MCF 10A (cell line): ENCODE measurements at regions not wholly inside any gene's neighbourhood (a gene's known extent, or its start where the extent isn't known, plus 50 kb on each side); places are given as distances from the start of the nearest gene placed in this dataset.
"Not testable (repeated sequence)": the region's sequence is repeated elsewhere in the genome, so short reads cannot be mapped to it uniquely, and the experiment has no call there.

Source experiments
- BruUV-seq: library from RNA; stranded (reverse); fragments of 400-500 nt; replicated peaks from 2 replicates; lab custom pipeline; 2021; lab: Mats Ljungman, UMichigan
- CTCF ChIA-PET: fragments of 300-600 bp; sonication (Branson Sonifier 250); formaldehyde crosslinking; extraction: SDS; loops from one replicate; lab custom pipeline; 2021; ENCODE audit warnings: antibody characterized with exemption, inconsistent platforms; lab: Yijun Ruan, JAX
- POLR2A ChIA-PET: fragments of 300-600, 350-650 bp; sonication (Branson Sonifier 250); formaldehyde crosslinking; extraction: SDS; loops from one replicate; lab custom pipeline; 2020; ENCODE audit warnings: antibody characterized with exemption, inconsistent platforms; lab: Yijun Ruan, JAX
- DNase-seq: peaks from one replicate; pipeline ENCODE4 v3.0.0-alpha.2; 2018; ENCODE audit not compliant: unreplicated experiment
- H3K27ac Mint-ChIP-seq: one replicate; pipeline ENCODE4 v1.8.0; 2022; ENCODE audit warnings: mild to moderate bottlenecking, low read depth, mixed read lengths; ENCODE audit not compliant: unreplicated experiment
- H3K27me3 Mint-ChIP-seq: one replicate; pipeline ENCODE4 v1.8.0; 2022; ENCODE audit warnings: mixed read lengths; ENCODE audit not compliant: insufficient read depth, unreplicated experiment
- H3K36me3 Mint-ChIP-seq: one replicate; pipeline ENCODE4 v1.8.0; 2022; ENCODE audit warnings: mild to moderate bottlenecking, moderate library complexity, mixed read lengths; ENCODE audit not compliant: insufficient read depth, unreplicated experiment
- H3K4me1 Mint-ChIP-seq: one replicate; pipeline ENCODE4 v1.8.0; 2022; ENCODE audit warnings: mixed read lengths; ENCODE audit not compliant: insufficient read depth, unreplicated experiment
- H3K4me3 Mint-ChIP-seq: one replicate; pipeline ENCODE4 v1.8.0; 2022; ENCODE audit warnings: mild to moderate bottlenecking, moderate library complexity, mixed read lengths; ENCODE audit not compliant: unreplicated experiment
- H3K9me3 Mint-ChIP-seq: one replicate; pipeline ENCODE4 v1.8.0; 2022; ENCODE audit warnings: mixed read lengths; ENCODE audit not compliant: unreplicated experiment
- intact Hi-C: fragments of 100-400 bp; cut with micrococcal nuclease; formaldehyde crosslinking; loops from 2 replicates; pipeline ENCODE4 v1.14.1; 2022
- TF ChIP-seq, protein P1 (sequence below): fragments of 200-600 bp; IDR thresholded peaks from one replicate; pipeline ENCODE4 v1.8.0; 2022; ENCODE audit warnings: antibody characterized with exemption, mild to moderate bottlenecking; ENCODE audit not compliant: unreplicated experiment

DNA sequence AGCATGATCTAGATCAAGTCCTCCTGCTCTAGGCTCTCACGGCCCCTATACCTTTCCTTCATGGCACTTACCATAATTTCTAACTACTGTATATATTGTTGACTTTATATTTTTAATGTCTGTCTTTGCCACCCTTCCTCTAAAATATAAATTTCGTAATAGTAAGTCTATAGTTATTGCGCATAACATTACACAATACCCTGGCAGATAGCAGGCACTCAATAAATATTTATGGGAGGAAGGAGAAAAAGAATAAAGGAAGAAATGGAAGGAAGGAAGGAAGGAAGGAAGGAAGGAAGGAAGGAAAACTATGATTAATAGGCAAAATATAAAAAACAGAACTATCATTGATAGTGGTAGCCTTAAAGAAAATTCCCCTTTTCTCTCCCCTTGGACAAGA lies 190.3 kb upstream of the LMCD1 start:
- H3K36me3 Mint-ChIP-seq: no peaks in the 10 kb centered on the region
- intact Hi-C loops: no loop called here

DNA sequence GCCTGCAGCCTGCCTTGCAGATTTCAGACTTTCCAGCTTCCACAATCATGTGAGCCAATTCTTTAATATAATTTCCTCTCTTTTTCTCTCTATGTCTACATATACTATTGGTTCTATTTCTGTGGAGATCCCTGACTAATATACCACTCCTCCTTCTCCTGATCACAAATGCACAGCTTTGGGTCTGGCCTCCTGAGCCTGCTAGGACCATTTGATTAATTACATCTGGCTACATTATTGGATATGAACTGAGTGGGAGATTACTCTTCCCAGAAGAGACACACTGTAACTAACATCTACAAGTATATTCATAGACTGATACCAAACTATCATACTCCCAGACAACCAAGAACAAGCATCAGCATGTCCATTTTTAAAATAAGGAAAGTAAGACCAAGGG lies 188.9 kb upstream of the LMCD1 start:
- Mint-ChIP-seq H3K27ac (no peak overlapping the region), H3K27me3 (no peaks in the 10 kb centered on the region), H3K36me3 (no peaks in the 10 kb centered on the region), H3K9me3 (peaks cover 15% of the 10 kb centered on the region), H3K4me3 (no peak overlapping the region), H3K4me1 (peaks cover 6% of the 10 kb centered on the region)
- TF ChIP-seq, protein P1, sequence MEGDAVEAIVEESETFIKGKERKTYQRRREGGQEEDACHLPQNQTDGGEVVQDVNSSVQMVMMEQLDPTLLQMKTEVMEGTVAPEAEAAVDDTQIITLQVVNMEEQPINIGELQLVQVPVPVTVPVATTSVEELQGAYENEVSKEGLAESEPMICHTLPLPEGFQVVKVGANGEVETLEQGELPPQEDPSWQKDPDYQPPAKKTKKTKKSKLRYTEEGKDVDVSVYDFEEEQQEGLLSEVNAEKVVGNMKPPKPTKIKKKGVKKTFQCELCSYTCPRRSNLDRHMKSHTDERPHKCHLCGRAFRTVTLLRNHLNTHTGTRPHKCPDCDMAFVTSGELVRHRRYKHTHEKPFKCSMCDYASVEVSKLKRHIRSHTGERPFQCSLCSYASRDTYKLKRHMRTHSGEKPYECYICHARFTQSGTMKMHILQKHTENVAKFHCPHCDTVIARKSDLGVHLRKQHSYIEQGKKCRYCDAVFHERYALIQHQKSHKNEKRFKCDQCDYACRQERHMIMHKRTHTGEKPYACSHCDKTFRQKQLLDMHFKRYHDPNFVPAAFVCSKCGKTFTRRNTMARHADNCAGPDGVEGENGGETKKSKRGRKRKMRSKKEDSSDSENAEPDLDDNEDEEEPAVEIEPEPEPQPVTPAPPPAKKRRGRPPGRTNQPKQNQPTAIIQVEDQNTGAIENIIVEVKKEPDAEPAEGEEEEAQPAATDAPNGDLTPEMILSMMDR: no peak
- intact Hi-C loops: no loop called here
- no TSS peak for BruUV-seq
- ChIA-PET POLR2A (interaction anchor here (0.6 kb wide), 1 partner anchor 93 kb away, joined by 3 read pairs; no protein-coding TSS in a partner anchor), CTCF (no interaction called here)
- DNase-seq: no peak

More for the DNA sequence above, 190.3 kb upstream of the LMCD1 start:
- Mint-ChIP-seq H3K4me1 (peaks cover 6% of the 10 kb centered on the region), H3K9me3 (peaks cover 15% of the 10 kb centered on the region), H3K27ac (no peak overlapping the region), H3K4me3 (no peak overlapping the region), H3K27me3 (no peaks in the 10 kb centered on the region)
- DNase-seq: no peak
- TF ChIP-seq, protein P1: no peak
- no TSS peak for BruUV-seq
- ChIA-PET CTCF (no interaction called here), POLR2A (no interaction called here)

DNA sequence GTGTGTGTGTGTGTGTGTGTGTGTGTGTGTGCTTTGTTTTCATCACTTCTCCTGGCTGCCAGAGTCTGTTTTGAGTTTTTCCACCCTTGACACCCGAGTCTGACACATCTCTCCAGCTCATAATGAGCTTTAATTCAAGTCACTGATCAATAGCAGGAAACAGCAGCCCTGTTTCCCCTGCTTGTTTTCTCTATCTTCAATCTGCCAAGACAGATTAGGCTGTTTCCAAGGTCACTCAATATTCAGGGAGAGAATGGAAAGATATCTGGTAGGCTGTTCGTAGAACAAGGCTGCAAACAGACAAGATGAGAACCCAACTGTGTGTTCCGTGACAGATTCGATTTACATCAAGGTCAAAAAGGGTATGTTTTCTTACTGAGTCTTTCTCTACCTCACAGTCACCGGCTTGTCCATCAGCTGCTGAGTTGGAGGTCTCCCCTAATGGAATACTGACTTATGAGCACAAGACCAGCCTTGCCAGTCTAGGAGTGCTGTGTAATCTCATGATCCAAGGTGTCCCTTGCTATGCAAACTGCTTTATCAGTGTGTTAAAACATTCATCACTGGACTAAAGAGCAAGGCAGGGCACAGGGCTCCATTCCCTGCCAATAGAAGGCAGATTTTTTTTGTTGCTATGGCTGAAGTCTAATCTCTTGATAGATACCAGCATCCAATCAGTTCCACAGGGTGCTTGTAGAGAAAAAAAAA lies 187.9 kb upstream of the LMCD1 start:
- no peak overlapping the region for H3K4me3 Mint-ChIP-seq
- peaks cover 15% of the 10 kb centered on the region for H3K9me3 Mint-ChIP-seq
- TF ChIP-seq, protein P1: no peak
- no peaks in the 10 kb centered on the region for H3K27me3 Mint-ChIP-seq
- CTCF ChIA-PET: no interaction called here
- H3K27ac Mint-ChIP-seq: no peak overlapping the region
- BruUV-seq: no TSS peak
- intact Hi-C loops: no loop called here
- peaks cover 6% of the 10 kb centered on the region for H3K4me1 Mint-ChIP-seq
- no peak for DNase-seq
- no peaks in the 10 kb centered on the region for H3K36me3 Mint-ChIP-seq
- POLR2A ChIA-PET: interaction anchor here (0.5 kb wide), 1 partner anchor 279 kb away, joined by 3 read pairs; no protein-coding TSS in a partner anchor

DNA sequence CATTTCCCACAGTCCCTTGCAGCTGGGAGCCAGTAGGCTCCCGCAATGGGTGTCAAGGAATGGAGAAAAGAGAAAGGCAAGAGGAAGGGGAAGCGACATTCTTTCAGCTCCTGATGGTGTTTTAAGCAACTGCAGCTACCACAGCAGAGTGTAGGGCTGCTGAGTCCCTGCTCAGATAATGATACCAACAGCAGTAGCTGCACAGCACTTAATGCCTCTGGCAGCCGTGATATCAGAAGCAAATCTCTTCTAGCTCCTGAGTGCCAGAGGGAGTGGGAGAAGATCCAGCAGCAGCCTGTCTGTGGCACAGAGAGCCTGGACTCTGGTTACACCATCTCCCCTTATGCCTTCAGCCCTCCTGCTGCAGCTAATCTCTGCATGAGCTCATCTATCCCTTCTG lies 186.1 kb upstream of the LMCD1 start:
- H3K4me1 Mint-ChIP-seq, BruUV-seq, H3K36me3 Mint-ChIP-seq, H3K27ac Mint-ChIP-seq, H3K27me3 Mint-ChIP-seq, DNase-seq, POLR2A ChIA-PET, H3K4me3 Mint-ChIP-seq, intact Hi-C loops: not testable (repeated sequence)
- peaks cover 14% of the 10 kb centered on the region for H3K9me3 Mint-ChIP-seq
- CTCF ChIA-PET: interaction anchor here (0.6 kb wide), 1 partner anchor 1388 kb away, joined by 4 read pairs; no protein-coding TSS in a partner anchor
